GM18867 (cell line): ENCODE measurements at regions not wholly inside any gene's neighbourhood (a gene's known extent, or its start where the extent isn't known, plus 50 kb on each side); places are given as distances from the start of the nearest gene placed in this dataset.

Experiments used
- ATAC-seq: cut with Tn5 transposase; IDR thresholded peaks from one replicate; pipeline ENCODE4 v1.9.1; 2021; ENCODE audit warnings: mild to moderate bottlenecking, moderate library complexity; ENCODE audit not compliant: unreplicated experiment

DNA sequence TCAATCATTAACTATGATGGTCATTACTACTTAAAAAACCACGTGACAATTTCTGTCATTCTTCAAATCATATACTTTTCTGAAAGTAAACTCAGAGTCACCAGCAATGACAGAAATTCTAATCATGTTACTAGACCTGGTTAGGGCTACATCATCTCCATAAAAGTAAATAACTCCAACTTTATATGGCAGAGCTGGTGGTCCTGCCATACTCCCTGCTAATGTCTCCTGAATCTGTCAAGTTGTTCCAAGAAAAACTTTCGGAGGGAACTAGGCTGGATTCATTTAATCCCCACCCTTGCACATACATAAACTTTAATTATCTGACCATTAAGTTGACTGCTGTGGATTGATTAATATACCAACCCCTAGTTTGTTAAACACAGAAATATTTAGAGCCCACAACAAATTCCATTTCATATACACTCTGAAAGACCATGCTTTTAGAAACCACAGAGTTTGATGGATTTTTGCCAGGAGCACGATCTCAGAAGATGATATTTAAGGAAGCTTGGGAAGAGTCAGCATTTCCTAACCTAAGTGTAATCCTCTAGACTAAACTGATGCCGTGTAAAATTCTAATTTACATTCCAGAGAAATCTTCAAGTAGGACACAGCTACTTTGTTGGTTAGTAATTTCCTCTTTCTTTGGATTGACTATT is 577.0 kb downstream of the FAT4 start:
- ATAC-seq: no peak

- no peak for ATAC-seq
These were observed 590.0 kb downstream of the FAT4 start for GRCh38 chr4:125904802-125905201.

DNA sequence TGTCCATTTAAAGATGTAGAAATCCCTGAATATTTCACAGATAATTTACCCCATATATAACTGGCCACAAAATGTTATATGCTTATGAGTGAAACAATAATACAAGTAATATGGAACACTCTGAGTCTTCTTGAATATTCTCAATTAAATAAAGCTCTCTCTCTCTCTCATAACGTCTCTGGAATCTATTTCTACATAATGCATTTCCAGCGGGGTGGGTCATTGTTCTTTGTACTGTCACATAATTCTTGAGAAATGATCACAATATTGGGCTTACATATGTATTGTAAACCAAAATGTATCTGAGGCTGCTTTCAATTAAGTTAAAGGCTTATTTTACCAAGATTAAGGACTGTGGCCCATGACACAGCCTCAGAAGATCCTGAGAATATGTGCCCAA is 596.3 kb downstream of the FAT4 start:
- ATAC-seq: no peak

DNA sequence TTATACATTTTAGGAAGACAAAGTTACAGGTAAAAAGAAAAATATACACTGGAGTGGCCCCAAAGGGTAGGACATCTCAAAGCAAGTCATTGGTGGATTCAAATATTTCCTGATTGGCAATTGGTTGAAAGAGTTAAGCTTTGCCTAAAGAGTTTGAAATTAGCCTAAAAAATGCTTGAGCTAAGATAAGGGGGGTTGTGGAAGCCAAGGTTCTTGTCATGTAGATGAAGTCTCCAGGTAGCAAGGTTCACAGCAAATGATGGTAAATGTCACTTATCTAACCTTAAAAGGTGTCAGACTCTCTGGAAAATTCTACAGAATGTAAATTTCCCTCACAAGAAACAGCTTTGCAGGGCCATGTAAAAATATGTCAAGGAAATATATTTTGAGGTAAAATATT is 596.7 kb downstream of the FAT4 start:
- no peak for ATAC-seq

- no peak for ATAC-seq
These were observed 602.8 kb downstream of the FAT4 start for GRCh38 chr4:125917559-125917958.

DNA sequence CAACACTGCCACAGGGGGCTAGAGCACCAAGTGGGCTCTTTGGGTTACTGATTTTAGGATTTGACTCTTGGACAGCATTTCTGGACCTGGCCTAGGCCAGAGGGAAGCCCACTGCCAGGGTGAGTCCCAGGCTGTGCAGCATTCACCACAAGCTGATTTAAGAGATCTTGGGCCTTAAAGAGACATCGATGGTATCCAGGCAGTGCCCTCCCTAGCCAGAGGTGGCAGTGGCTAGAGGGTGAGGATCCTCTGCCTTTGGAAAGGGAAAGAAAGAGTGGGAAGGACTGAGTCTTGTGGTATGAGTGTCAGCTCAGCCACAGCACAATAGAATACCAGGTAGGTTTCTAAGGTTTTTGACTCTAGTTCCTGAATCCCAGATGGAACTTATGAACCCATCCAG is 613.9 kb downstream of the FAT4 start:
- no peak for ATAC-seq

DNA sequence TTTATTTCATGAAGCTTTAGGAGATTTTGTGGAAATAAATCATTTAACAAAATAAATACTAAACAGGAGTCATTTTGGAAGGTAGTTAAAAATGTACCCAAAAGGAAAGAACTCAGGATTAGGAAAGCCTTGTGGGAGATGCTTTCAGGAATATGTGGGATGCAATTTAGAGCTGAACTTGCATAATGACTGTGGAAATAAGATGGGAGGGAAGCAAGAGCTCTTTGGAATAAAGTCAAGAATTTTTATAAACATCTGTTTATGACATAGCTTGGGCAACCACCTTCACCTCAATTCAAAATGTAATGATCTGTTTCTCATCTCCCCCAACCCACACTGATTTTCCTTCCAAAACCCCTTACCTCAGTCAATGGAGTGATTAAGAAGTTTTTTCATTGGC is 623.8 kb downstream of the FAT4 start:
- ATAC-seq: no peak

DNA sequence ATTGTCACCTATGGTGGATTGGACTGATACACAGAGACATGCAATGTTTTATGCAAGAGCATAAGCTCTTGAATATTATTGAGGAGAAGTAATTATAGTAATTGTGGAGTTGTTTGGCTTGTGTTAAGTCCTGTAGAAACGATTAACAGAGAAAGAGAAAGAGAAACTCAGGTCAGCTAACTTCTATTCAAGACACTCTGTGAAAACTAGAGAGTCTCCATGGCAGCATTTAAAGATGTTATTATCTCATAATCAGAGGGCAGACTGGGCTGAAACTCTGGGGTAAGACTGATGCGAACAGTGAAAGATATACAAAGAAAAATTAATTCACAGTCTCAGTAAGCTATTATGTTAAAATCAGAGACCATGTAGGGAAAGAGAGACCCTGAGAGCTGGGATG is 625.7 kb downstream of the FAT4 start:
- no peak for ATAC-seq

DNA sequence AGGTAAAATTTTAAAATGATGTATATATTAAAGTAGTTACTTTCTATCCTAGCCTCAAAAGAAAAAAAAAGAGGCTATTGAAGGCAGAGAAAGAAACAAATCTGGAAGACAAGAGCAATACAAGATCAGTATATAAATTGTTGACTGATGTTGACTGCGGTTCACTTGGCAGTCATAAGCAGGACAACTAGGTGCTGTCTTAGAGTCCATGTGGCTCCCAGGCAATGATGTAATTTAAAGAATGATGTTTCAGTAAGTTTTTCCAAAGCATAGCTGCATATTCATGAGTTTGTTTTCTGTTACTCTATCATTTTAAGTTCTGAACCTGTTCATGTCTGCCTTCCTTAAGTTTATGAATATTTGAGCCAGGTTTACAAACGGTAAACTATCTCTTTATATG is 630.2 kb downstream of the FAT4 start:
- no peak for ATAC-seq

DNA sequence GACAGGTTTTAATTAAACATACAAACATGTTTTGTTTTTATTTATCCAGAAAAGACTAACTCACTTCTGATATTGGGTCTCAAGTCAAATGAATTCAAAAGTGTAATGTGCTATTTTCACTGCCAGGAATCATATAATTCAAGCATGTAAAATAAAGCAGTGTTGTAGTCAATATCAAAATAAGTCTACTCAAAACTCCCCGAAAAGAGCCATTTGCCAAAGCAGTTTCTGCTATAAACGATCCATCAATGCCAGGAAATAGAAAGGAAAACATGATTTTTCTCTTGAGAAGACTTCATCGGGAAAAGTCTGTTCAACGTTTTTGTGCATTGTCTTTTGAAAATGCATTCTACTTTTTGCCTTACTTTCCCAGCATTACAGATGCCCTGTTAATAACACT is 633.3 kb downstream of the FAT4 start:
- ATAC-seq: no peak

DNA sequence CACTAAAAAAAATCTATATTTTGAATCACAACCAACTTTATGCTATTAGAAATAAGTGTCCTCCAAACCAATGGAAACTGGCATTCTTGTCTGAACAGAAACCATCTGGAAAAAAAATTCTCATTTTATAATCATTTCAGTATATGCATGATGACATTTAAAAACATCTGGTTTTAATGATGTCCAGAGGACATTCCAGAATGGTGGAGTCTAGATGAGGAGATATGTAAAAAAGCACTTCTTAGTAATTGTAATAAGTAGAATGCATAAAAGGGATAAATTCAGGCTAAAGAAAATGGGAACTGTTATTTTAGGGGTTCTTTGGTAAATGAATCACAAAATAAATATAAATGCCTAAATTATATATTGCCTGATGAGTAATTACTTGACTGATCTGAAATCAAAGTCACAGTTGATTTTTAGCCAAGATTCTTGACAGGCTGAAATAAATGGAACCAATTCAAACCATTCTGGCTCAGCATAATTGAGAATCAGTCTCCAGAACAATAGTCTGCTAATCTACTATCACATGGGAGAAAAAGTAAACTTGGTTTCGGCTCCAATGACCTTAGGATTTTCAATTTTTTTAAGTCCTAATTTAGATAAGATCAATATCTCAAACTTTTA is 636.6 kb downstream of the FAT4 start:
- no peak for ATAC-seq

DNA sequence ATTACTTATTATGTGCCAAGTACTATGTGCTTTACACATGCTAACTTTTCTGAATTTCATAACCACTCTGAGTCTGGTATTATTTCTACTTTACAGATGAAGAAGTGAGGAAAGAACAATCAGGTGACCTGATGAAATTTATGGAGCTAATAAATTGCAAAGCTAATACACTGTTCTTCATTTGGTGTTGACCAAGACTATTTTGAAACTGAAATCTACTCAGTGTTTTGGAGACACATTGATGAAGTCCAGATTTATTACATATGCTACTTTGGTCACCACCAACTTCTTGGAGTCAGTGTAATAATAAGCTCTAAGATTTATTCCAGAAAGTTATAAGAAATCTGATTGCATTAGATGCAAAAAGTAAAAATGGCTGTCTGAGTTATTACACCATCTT is 637.9 kb downstream of the FAT4 start:
- ATAC-seq: no peak

DNA sequence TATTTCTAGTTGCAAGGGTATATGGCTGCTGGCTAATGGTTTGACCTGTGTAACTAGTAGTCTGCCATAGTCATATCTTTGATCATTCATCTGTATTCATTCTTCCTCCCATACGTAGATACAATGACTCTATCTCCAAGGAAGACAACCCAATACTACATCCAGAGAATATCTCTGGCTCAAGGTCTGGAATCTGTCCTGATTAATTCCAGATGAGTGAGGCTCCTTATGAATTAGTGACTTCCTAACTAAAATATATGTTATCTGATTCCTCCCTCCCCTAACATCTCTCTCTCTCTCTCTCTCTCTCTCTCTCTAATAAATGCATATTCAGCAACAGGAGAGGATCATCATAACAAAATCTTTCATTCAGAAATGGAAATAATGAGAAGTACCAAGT is 641.5 kb downstream of the FAT4 start:
- ATAC-seq: no peak

- ATAC-seq: no peak
These were observed 643.8 kb downstream of the FAT4 start for GRCh38 chr4:125958519-125958918.

- ATAC-seq: no peak
These were observed 646.9 kb downstream of the FAT4 start for GRCh38 chr4:125961626-125962025.

DNA sequence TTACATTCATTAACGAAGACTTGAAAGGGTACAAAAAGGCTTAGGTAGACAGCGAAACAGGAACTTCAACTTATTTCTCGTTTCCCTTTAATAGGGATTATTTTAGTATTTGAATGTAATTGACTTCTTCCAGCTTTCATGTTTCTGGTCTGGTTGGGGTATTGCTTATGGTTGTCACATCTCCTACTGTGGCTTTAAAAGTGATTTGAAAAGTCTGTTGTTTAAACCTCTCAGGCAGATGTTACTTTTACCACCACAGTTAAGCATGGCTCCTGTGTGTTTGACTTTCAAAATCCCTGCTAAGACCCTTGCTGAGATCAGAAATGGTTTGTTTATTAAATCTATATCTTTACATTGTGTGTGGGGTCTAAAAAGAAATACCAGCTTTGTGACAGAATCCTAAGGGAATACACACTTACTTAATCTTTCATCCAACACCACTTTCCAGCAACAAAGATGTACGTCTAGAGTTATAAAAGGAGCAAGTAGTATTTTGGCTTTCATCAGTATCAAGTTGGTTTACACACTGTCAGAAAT is 661.2 kb downstream of the FAT4 start:
- ATAC-seq: no peak

- ATAC-seq: no peak
These were observed 665.2 kb downstream of the FAT4 start for GRCh38 chr4:125979950-125980349.

GRCh38 chr4:125983168-125983567 is 668.4 kb downstream of the FAT4 start:
- ATAC-seq: no peak

GRCh38 chr4:125985856-125986255 is 671.1 kb downstream of the FAT4 start:
- peak; percentile 52 for ATAC-seq

DNA sequence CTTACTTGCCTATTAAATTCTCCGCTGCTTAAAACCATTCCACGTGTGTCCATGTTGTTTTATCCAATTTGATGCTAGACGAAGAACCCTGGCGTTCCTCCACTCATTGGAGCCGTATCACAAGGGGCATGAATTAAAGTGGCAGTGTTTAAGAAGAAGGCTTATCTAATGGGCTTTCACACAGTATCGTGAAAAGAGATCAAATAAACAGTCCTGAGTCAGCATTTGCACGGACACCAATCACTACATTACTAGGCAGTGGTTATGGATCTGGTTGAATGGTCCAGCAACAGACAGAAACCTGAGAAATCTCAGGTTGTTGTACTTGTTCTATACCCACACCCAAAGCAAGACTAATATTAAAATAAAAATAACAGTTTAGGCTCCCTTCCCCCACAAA is 671.6 kb downstream of the FAT4 start:
- ATAC-seq: peak; percentile 30

- no peak for ATAC-seq
These were observed 673.7 kb downstream of the FAT4 start for GRCh38 chr4:125988464-125988863.

GRCh38 chr4:125991398-125991797 is 676.6 kb downstream of the FAT4 start:
- no peak for ATAC-seq

DNA sequence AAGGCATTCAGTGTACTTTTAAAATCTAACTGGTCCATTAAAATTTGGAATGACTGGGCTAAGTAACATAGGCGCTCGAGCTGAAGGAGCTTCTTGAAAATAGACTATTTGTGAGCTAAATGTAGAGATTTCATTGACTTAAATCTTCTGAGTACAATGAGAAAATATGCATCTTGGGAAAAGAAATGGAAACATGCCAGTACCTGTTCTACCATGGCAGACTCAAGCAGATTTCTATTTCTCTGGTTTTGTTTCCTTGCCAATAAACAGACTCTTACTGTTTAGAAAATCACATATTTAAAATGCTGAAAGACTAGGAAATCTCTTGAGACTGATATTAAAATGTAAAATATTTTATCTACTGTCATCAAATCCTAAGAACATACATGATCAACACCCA is 678.1 kb downstream of the FAT4 start:
- ATAC-seq: no peak
